HFFc6 (cell line): ENCODE measurements at regions not wholly inside any gene's neighbourhood (a gene's known extent, or its start where the extent isn't known, plus 50 kb on each side); places are given as distances from the start of the nearest gene placed in this dataset.

Source experiments
- DNase-seq: peaks from one replicate; pipeline ENCODE4 v3.0.0-alpha.2; 2018
- H3K27ac Mint-ChIP-seq: 2 replicates; pipeline ENCODE4 v1.8.0; 2020; ENCODE audit warnings: mild to moderate bottlenecking, mixed read lengths
- H3K27me3 Mint-ChIP-seq: 2 replicates; pipeline ENCODE4 v1.8.0; 2021; ENCODE audit warnings: mild to moderate bottlenecking, moderate library complexity, mixed read lengths; ENCODE audit not compliant: insufficient read depth
- H3K36me3 Mint-ChIP-seq: 2 replicates; pipeline ENCODE4 v1.8.0; 2021; ENCODE audit warnings: low read depth, mixed read lengths
- H3K4me1 Mint-ChIP-seq: 2 replicates; pipeline ENCODE4 v1.8.0; 2020; ENCODE audit warnings: low read depth, mixed read lengths
- H3K4me3 Mint-ChIP-seq: 2 replicates; pipeline ENCODE4 v1.8.0; 2020; ENCODE audit warnings: mild to moderate bottlenecking, moderate library complexity, mixed read lengths
- H3K9me3 Mint-ChIP-seq: 2 replicates; pipeline ENCODE4 v1.8.0; 2020; ENCODE audit warnings: mild to moderate bottlenecking, mixed read lengths
- CTCF ChIP-seq: fragments of 200-600 bp; sonication (generic); IDR thresholded peaks from 2 replicates; pipeline ENCODE4 v1.5.0; 2021; ENCODE audit warnings: antibody characterized with exemption, mild to moderate bottlenecking

- Mint-ChIP-seq H3K4me3 (no peak overlapping the region), H3K9me3 (no peaks in the 10 kb centered on the region), H3K4me1 (no peaks in the 10 kb centered on the region), H3K36me3 (no peaks in the 10 kb centered on the region), H3K27me3 (peaks cover 24% of the 10 kb centered on the region), H3K27ac (no peak overlapping the region)
- peak; percentile 51 for TF ChIP-seq CTCF
- DNase-seq: no peak
These were observed 259.9 kb downstream of the IRF8 start for GRCh38 chr16:86158688-86159360.

- H3K27ac Mint-ChIP-seq: no peak overlapping the region
- H3K36me3 Mint-ChIP-seq: peaks cover 23% of the 10 kb centered on the region
- H3K27me3 Mint-ChIP-seq: peaks cover 34% of the 10 kb centered on the region
- peaks cover 29% of the 10 kb centered on the region for H3K9me3 Mint-ChIP-seq
- DNase-seq: no peak
- TF ChIP-seq CTCF: no peak
- H3K4me1 Mint-ChIP-seq: no peaks in the 10 kb centered on the region; the same call in 1 of the 2 replicates
- no peak overlapping the region for H3K4me3 Mint-ChIP-seq
These were observed 266.5 kb downstream of the IRF8 start for GRCh38 chr16:86165479-86165878.

- Mint-ChIP-seq H3K9me3 (peaks cover 29% of the 10 kb centered on the region), H3K27me3 (peaks cover 37% of the 10 kb centered on the region), H3K36me3 (peaks cover 23% of the 10 kb centered on the region), H3K4me3 (no peak overlapping the region), H3K27ac (no peak overlapping the region), H3K4me1 (peaks cover 5% of the 10 kb centered on the region)
- no peak for DNase-seq
- no peak for TF ChIP-seq CTCF
These were observed 267.5 kb downstream of the IRF8 start for GRCh38 chr16:86166414-86166813.

GRCh38 chr16:86167061-86167460 is 268.1 kb downstream of the IRF8 start:
- no peak overlapping the region for H3K27ac Mint-ChIP-seq
- peak; percentile 10 for DNase-seq
- no peak overlapping the region for H3K4me3 Mint-ChIP-seq
- H3K27me3 Mint-ChIP-seq: peaks cover 37% of the 10 kb centered on the region
- H3K4me1 Mint-ChIP-seq: peaks cover 8% of the 10 kb centered on the region
- peaks cover 23% of the 10 kb centered on the region for H3K36me3 Mint-ChIP-seq
- no peak for TF ChIP-seq CTCF
- peaks cover 29% of the 10 kb centered on the region for H3K9me3 Mint-ChIP-seq

- Mint-ChIP-seq H3K4me1 (peaks cover 8% of the 10 kb centered on the region), H3K27me3 (peaks cover 35% of the 10 kb centered on the region), H3K9me3 (peaks cover 16% of the 10 kb centered on the region), H3K27ac (no peak overlapping the region), H3K36me3 (peaks cover 12% of the 10 kb centered on the region), H3K4me3 (no peak overlapping the region)
- TF ChIP-seq CTCF: no peak
- DNase-seq: no peak
These were observed 271.8 kb downstream of the IRF8 start for GRCh38 chr16:86170720-86171119.
